Endothelial cell of umbilical vein (primary cell): ENCODE measurements at regions not wholly inside any gene's neighbourhood (a gene's known extent, or its start where the extent isn't known, plus 50 kb on each side); places are given as distances from the start of the nearest gene placed in this dataset.

Source experiments
- CTCF ChIP-seq, 2 donors: IDR thresholded peaks; 1 replicate in 1 of 2; 2 replicates in 1 of 2; pipeline ENCODE4 v1.5.1; 2011; ENCODE audit warnings: low read length in 2 of 2, mild to moderate bottlenecking in 2 of 2, moderate library complexity in 2 of 2, control low read depth in 1 of 2, inconsistent platforms in 1 of 2, low read depth in 1 of 2; ENCODE audit not compliant: insufficient read depth in 1 of 2; ENCODE audit errors: extremely low read depth in 1 of 2
- EZH2 ChIP-seq: IDR thresholded peaks from 2 replicates; pipeline ENCODE4 v1.6.1; 2012; ENCODE audit warnings: borderline replicate concordance, low read depth, mild to moderate bottlenecking, moderate library complexity, low read length, inconsistent platforms; ENCODE audit not compliant: severe bottlenecking
- FOS ChIP-seq: IDR thresholded peaks from 2 replicates; pipeline ENCODE4 v1.6.1; 2011; ENCODE audit warnings: mild to moderate bottlenecking, low read length, moderate library complexity, borderline replicate concordance; ENCODE audit not compliant: insufficient read depth
- JUN ChIP-seq: IDR thresholded peaks from 2 replicates; pipeline ENCODE4 v1.6.1; 2011; ENCODE audit warnings: borderline replicate concordance, low read depth; ENCODE audit not compliant: insufficient read length, insufficient read depth
- MYC ChIP-seq: IDR thresholded peaks from one replicate; pipeline ENCODE4 v1.6.1; 2011; ENCODE audit warnings: mild to moderate bottlenecking, low read depth, low read length
- POLR2A ChIP-seq: IDR thresholded peaks from 2 replicates; pipeline ENCODE4 v1.6.1; 2012; ENCODE audit warnings: low read depth, mild to moderate bottlenecking, control low read depth, low read length
- POLR2AphosphoS5 ChIP-seq: IDR thresholded peaks from 2 replicates; pipeline ENCODE4 v1.6.1; 2012; ENCODE audit warnings: low read depth, mild to moderate bottlenecking, control low read depth, low read length, moderate library complexity; ENCODE audit not compliant: insufficient read depth
- TF ChIP-seq, protein P1 (sequence below): IDR thresholded peaks from 2 replicates; pipeline ENCODE4 v1.6.1; 2011; ENCODE audit not compliant: insufficient read depth, insufficient read length

DNA sequence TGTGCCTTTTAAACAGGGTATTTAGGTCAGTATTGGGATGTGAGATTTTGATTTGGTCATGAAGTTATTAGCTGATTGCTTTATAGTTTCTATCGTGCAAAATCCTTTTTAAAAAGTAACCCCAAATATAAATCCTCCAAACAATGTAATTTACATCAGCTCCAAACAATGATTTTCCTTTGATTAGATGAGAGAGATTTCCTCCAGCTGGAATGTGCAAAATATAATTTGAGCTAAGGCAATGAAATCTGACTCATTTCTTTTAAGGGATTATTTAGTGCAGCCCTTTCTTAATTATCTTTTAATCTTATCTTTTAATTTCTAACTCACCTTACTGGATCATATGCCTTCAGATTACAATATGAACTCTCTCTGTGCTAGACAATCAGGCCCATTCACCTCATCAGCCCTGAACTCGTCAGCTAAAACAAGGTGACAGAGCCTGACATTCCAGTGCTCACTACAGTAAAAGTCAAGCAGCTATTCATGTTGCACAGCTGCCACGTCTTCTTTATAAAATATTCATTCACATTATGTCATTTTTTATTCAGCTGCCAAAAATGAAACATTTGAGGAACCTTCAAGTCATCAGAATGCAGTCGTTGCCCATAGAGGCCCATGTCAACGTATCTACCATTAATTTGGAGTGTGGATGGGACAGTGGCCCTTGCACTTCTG lies 440.1 kb downstream of the CBLN4 start:
- no peak for TF ChIP-seq CTCF (IDR thresholded peaks at IDR 0.05; ENCODE audit: extremely low read depth in 1 of 2, insufficient read depth in 1 of 2, low read depth in 1 of 2, low read length in 2 of 2)
- TF ChIP-seq, protein P1, sequence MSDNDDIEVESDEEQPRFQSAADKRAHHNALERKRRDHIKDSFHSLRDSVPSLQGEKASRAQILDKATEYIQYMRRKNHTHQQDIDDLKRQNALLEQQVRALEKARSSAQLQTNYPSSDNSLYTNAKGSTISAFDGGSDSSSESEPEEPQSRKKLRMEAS = no peak
- TF ChIP-seq JUN = no peak
- no peak for TF ChIP-seq EZH2
- no peak for TF ChIP-seq POLR2AphosphoS5
- no peak for TF ChIP-seq POLR2A
- no peak for TF ChIP-seq FOS
- no peak for TF ChIP-seq MYC
